ENCODE measurements at regions not wholly inside any gene's neighbourhood (a gene's known extent, or its start where the extent isn't known, plus 50 kb on each side); places are given as distances from the start of the nearest gene placed in this dataset.

DNA sequence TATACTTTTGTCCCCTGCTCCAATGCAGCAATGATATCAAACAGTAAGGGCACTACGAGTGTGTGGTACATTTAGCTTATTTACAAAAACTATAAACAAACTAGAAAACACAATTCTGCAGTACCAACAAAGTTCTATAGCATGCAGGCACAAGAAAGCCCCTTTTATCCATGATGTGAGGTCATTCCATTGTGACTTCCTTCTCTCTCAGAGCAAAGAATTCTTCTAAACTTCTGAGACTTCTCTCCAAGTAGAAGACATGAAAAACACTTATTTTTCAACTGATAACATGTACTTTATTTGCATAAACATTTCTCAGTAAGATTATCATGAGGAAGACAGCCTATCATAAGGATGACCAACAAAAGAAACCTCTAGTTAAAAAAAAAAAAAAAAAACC, 569.8 kb downstream of the TLE1 start:
- intact Hi-C loops (cut with DNase I) = no loop called here
- H3K36me3 ChIP-seq (ENCODE audit: insufficient read depth in 1 of 2, low read depth in 1 of 2) = no peaks in the 10 kb centered on the region
- 92 to 93% (median 93%) methylated on average over 1 of the region's 1 CpG for WGBS, 3 donors
- TF ChIP-seq CTCF (IDR thresholded peaks at IDR 0.05) = no peak
- H3K4me3 ChIP-seq = no peak overlapping the region
- H3K9me3 ChIP-seq = no peaks in the 10 kb centered on the region
- H3K4me1 ChIP-seq = no peaks in the 10 kb centered on the region
- no peak for ATAC-seq
- DNase-seq = no peak
- no peak overlapping the region for H3K27ac ChIP-seq
- H3K27me3 ChIP-seq (ENCODE audit: insufficient read depth in 3 of 3, low read length in 2 of 3) = peaks cover 0 to 1% (median 0%) of the 10 kb centered on the region in 3 donors

DNA sequence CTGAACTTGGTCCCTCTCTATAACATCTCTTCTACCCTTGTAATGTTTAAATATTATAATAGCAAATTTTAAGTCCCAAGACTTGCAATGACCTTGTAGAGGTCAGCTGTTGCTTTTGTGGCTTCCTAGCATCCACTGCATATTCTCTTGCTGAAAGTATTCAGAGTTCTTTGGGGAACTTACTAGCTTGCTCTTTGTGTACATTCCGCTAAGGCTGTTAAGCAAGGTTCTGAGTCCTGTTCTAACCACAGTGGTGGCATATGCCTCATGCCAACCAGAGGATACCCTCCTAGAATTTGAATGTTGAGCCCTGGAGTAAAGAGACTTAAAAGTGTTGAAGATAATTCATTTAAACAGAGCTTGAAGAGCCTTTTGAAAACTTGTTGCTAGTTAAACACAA, 570.9 kb downstream of the TLE1 start:
- H3K4me3 ChIP-seq = no peak overlapping the region
- H3K9me3 ChIP-seq = no peaks in the 10 kb centered on the region
- 95 to 100% (median 97%) methylated on average over 1 of the region's 1 CpG for WGBS, 3 donors
- no peaks in the 10 kb centered on the region for H3K4me1 ChIP-seq
- no peak for TF ChIP-seq CTCF (IDR thresholded peaks at IDR 0.05)
- H3K27me3 ChIP-seq (ENCODE audit: insufficient read depth in 3 of 3, low read length in 2 of 3) = peaks cover 0 to 1% (median 0%) of the 10 kb centered on the region in 3 donors
- H3K27ac ChIP-seq = no peak overlapping the region
- ATAC-seq (no peak), DNase-seq (no peak)
- intact Hi-C loops (cut with DNase I) = no loop called here
- no peaks in the 10 kb centered on the region for H3K36me3 ChIP-seq (ENCODE audit: insufficient read depth in 1 of 2, low read depth in 1 of 2)

- Histone ChIP-seq H3K36me3 (ENCODE audit: insufficient read depth in 1 of 2, low read depth in 1 of 2) (no peaks in the 10 kb centered on the region), H3K27me3 (ENCODE audit: insufficient read depth in 3 of 3, low read length in 2 of 3) (no peaks in the 10 kb centered on the region), H3K27ac (no peak overlapping the region), H3K4me3 (no peak overlapping the region), H3K4me1 (no peaks in the 10 kb centered on the region), H3K9me3 (no peaks in the 10 kb centered on the region)
- intact Hi-C loops (cut with DNase I) = no loop called here
- DNase-seq (no peak), ATAC-seq (no peak)
- 55 to 66% (median 58%) methylated on average over 7 of the region's 7 CpGs for WGBS, 3 donors
- TF ChIP-seq CTCF (IDR thresholded peaks at IDR 0.05) = no peak
These were observed 572.8 kb downstream of the TLE1 start for GRCh38 chr9:81116340-81117137.

GRCh38 chr9:81113453-81114124, 575.8 kb downstream of the TLE1 start:
- no peaks in the 10 kb centered on the region for H3K36me3 ChIP-seq (ENCODE audit: insufficient read depth in 1 of 2, low read depth in 1 of 2)
- 49 to 56% (median 50%) methylated on average over 7 of the region's 7 CpGs for WGBS, 3 donors
- no peak for ATAC-seq
- no peaks in the 10 kb centered on the region for H3K4me1 ChIP-seq
- intact Hi-C loops (cut with DNase I) = no loop called here
- no peak for DNase-seq
- H3K27me3 ChIP-seq (ENCODE audit: insufficient read depth in 3 of 3, low read length in 2 of 3) = no peaks in the 10 kb centered on the region
- no peaks in the 10 kb centered on the region for H3K9me3 ChIP-seq
- TF ChIP-seq CTCF (IDR thresholded peaks at IDR 0.05) = no peak
- no peak overlapping the region for H3K27ac ChIP-seq
- H3K4me3 ChIP-seq = no peak overlapping the region
